Loucy (cell line): ENCODE measurements at regions not wholly inside any gene's neighbourhood (a gene's known extent, or its start where the extent isn't known, plus 50 kb on each side); places are given as distances from the start of the nearest gene placed in this dataset.

Experiments
- H2AFZ ChIP-seq: fragments of 200-600 bp; sonication (generic); 2 replicates; pipeline ENCODE4 v1.6.0; 2016; ENCODE audit warnings: antibody characterized with exemption, mild to moderate bottlenecking, low read length, moderate library complexity
- H3F3A ChIP-seq: fragments of 200-600 bp; 2 replicates; pipeline ENCODE4 v1.6.0; 2016; ENCODE audit warnings: antibody characterized with exemption, low read depth, mild to moderate bottlenecking
- H3K27me3 ChIP-seq: fragments of 200-600 bp; sonication (generic); 2 replicates; pipeline ENCODE4 v1.6.1; 2014; ENCODE audit warnings: low read length, mild to moderate bottlenecking; ENCODE audit not compliant: insufficient read depth, poor library complexity, severe bottlenecking
- H3K36me3 ChIP-seq: fragments of 200-600 bp; sonication (generic); 2 replicates; pipeline ENCODE4 v1.6.1; 2016; ENCODE audit warnings: low read length; ENCODE audit not compliant: insufficient read depth
- H3K4me1 ChIP-seq: fragments of 200-600 bp; sonication (generic); 2 replicates; pipeline ENCODE4 v1.5.1; 2014; ENCODE audit warnings: low read length, mild to moderate bottlenecking; ENCODE audit not compliant: insufficient read depth, poor library complexity, severe bottlenecking
- H3K4me2 ChIP-seq: fragments of 200-600 bp; sonication (generic); 2 replicates; pipeline ENCODE4 v1.6.0; 2014; ENCODE audit warnings: antibody characterized with exemption, low read length, low read depth, mild to moderate bottlenecking; ENCODE audit not compliant: poor library complexity, severe bottlenecking
- H3K4me3 ChIP-seq: fragments of 200-600 bp; sonication (generic); 2 replicates; pipeline ENCODE4 v1.5.1; 2014; ENCODE audit warnings: low read length, mild to moderate bottlenecking, mixed read lengths; ENCODE audit not compliant: poor library complexity, severe bottlenecking
- H3K79me2 ChIP-seq: fragments of 200-600 bp; sonication (generic); 2 replicates; pipeline ENCODE4 v1.6.1; 2014; ENCODE audit warnings: low read length; ENCODE audit not compliant: insufficient read depth
- H3K9ac ChIP-seq: fragments of 200-600 bp; sonication (generic); 2 replicates; pipeline ENCODE4 v1.6.0; 2014; ENCODE audit warnings: mild to moderate bottlenecking, low read depth, low read length, moderate library complexity; ENCODE audit not compliant: poor library complexity, severe bottlenecking
- H3K9me2 ChIP-seq: fragments of 200-600 bp; sonication (generic); replicated peaks from 2 replicates; pipeline ENCODE4 v1.6.1; 2016; ENCODE audit warnings: low read depth, low read length, mixed read lengths
- H3K9me3 ChIP-seq: fragments of 200-600 bp; sonication (generic); 2 replicates; pipeline ENCODE4 v1.6.1; 2014; ENCODE audit warnings: mild to moderate bottlenecking, antibody characterized with exemption, low read length, low read depth; ENCODE audit not compliant: insufficient read depth
- H4K20me1 ChIP-seq: fragments of 200-600 bp; sonication (generic); 2 replicates; pipeline ENCODE4 v1.6.0; 2014; ENCODE audit warnings: antibody characterized with exemption, low read length, mild to moderate bottlenecking; ENCODE audit not compliant: insufficient read depth, poor library complexity, severe bottlenecking
- CTCF ChIP-seq: fragments of 200-600 bp; sonication (generic); conservative IDR thresholded peaks from 2 replicates; pipeline ENCODE4 v1.5.1; 2014; ENCODE audit warnings: mild to moderate bottlenecking, antibody characterized with exemption, low read length
- EZH2phosphoT487 ChIP-seq: fragments of 200-600 bp; IDR thresholded peaks from 2 replicates; pipeline ENCODE4 v1.6.1; 2018; ENCODE audit warnings: antibody characterized with exemption, mild to moderate bottlenecking, moderate library complexity, borderline replicate concordance

- Histone ChIP-seq H3K4me3 (no peak overlapping the region), H3K4me1 (peaks cover 10% of the 10 kb centered on the region), H3F3A (0 out of 2 replicates have a peak, but pooled peaks cover 3% of the 10 kb centered on the region), H3K9me2 (no peaks in the 10 kb centered on the region), H3K9ac (no peak overlapping the region), H3K27me3 (no peaks in the 10 kb centered on the region), H3K79me2 (no peaks in the 10 kb centered on the region), H3K9me3 (no peaks in the 10 kb centered on the region), H3K36me3 (no peaks in the 10 kb centered on the region), H3K4me2 (no peak overlapping the region), H2AFZ (no peak overlapping the region), H4K20me1 (no peaks in the 10 kb centered on the region)
- TF ChIP-seq EZH2phosphoT487 = no peak
- no peak for TF ChIP-seq CTCF
Observed at GRCh38 chr6:108736832-108737231, 111.4 kb upstream of the ARMC2 start.

- Histone ChIP-seq H2AFZ (no peak overlapping the region), H3K9ac (no peak overlapping the region), H3K79me2 (no peaks in the 10 kb centered on the region), H3K27me3 (no peaks in the 10 kb centered on the region), H3K4me2 (no peak overlapping the region), H3K4me3 (no peak overlapping the region), H3K9me2 (no peaks in the 10 kb centered on the region), H3K9me3 (no peaks in the 10 kb centered on the region), H4K20me1 (no peaks in the 10 kb centered on the region), H3K4me1 (peaks cover 16% of the 10 kb centered on the region), H3K36me3 (no peaks in the 10 kb centered on the region), H3F3A (0 out of 2 replicates have a peak, but pooled peaks cover 3% of the 10 kb centered on the region)
- TF ChIP-seq EZH2phosphoT487 = no peak
- no peak for TF ChIP-seq CTCF
Observed at GRCh38 chr6:108737594-108738546, 110.4 kb upstream of the ARMC2 start.

GRCh38 chr6:108738684-108739416 is 109.4 kb upstream of the ARMC2 start:
- Histone ChIP-seq H3K79me2 (no peaks in the 10 kb centered on the region), H4K20me1 (no peaks in the 10 kb centered on the region), H2AFZ (no peak overlapping the region; the same call in 1 of the 2 replicates), H3K27me3 (no peaks in the 10 kb centered on the region), H3K4me1 (peaks cover 16% of the 10 kb centered on the region), H3F3A (0 out of 2 replicates have a peak, but pooled peaks cover 3% of the 10 kb centered on the region), H3K9me3 (no peaks in the 10 kb centered on the region), H3K4me3 (no peak overlapping the region), H3K9ac (no peak overlapping the region), H3K9me2 (no peaks in the 10 kb centered on the region), H3K36me3 (no peaks in the 10 kb centered on the region), H3K4me2 (no peak overlapping the region)
- TF ChIP-seq EZH2phosphoT487 (no peak), CTCF (no peak)
